ENCODE measurements at regions not wholly inside any gene's neighbourhood (a gene's known extent, or its start where the extent isn't known, plus 50 kb on each side); places are given as distances from the start of the nearest gene placed in this dataset.
A peak's percentile ranks its signal among the peaks of the same experiment; 100 is the strongest.

GRCh38 chr17:37838276-37838675, 85.9 kb upstream of the TBC1D3K start:
- H3K27ac Mint-ChIP-seq = no peak overlapping the region
- no peaks in the 10 kb centered on the region for H3K9me3 Mint-ChIP-seq (ENCODE audit: low read depth)
- CTCF ChIA-PET = no interaction called here
- DNase-seq (no peak), ATAC-seq (no peak)
- H3K36me3 Mint-ChIP-seq = peaks cover 4% of the 10 kb centered on the region
- no peak overlapping the region for H3K4me3 Mint-ChIP-seq
- H3K4me1 Mint-ChIP-seq = peaks cover 25% of the 10 kb centered on the region
- H3K27me3 Mint-ChIP-seq = peaks cover 17% of the 10 kb centered on the region

GRCh38 chr17:37836593-37836992, 87.6 kb upstream of the TBC1D3K start:
- Mint-ChIP-seq H3K36me3 (peaks cover 5% of the 10 kb centered on the region), H3K9me3 (ENCODE audit: low read depth) (no peaks in the 10 kb centered on the region), H3K27me3 (peaks cover 16% of the 10 kb centered on the region), H3K27ac (no peak overlapping the region), H3K4me3 (no peak overlapping the region), H3K4me1 (peaks cover 36% of the 10 kb centered on the region)
- DNase-seq (no peak), ATAC-seq (no peak)
- CTCF ChIA-PET = interaction anchor here (0.6 to 1.5 kb wide), 3 partner anchors 9 to 451 kb away, joined by 3 read pairs; no protein-coding TSS in a partner anchor

- Mint-ChIP-seq H3K9me3 (ENCODE audit: low read depth) (no peaks in the 10 kb centered on the region), H3K27ac (peak overlapping the region; percentile 6), H3K27me3 (peaks cover 11% of the 10 kb centered on the region), H3K4me3 (peak overlapping the region; percentile 35), H3K36me3 (peaks cover 5% of the 10 kb centered on the region), H3K4me1 (peaks cover 36% of the 10 kb centered on the region)
- CTCF ChIA-PET = interaction anchor here (1.3 kb wide), 1 partner anchor 12 kb away, joined by 4 read pairs; no protein-coding TSS in a partner anchor
- no peak for ATAC-seq
- DNase-seq = no peak
Measured at GRCh38 chr17:37834168-37834567, 89.3 kb upstream of the HNF1B start.

GRCh38 chr17:37833237-37833859, 88.5 kb upstream of the HNF1B start:
- CTCF ChIA-PET = interaction anchor here (1.1 kb wide), 1 partner anchor 18 kb away, joined by 5 read pairs; no protein-coding TSS in a partner anchor
- peaks cover 7% of the 10 kb centered on the region for H3K27me3 Mint-ChIP-seq
- ATAC-seq = peak; percentile 90
- peaks cover 43% of the 10 kb centered on the region for H3K4me1 Mint-ChIP-seq
- peak overlapping the region; percentile 61 for H3K4me3 Mint-ChIP-seq
- peak; percentile 90 for DNase-seq
- peaks cover 5% of the 10 kb centered on the region for H3K36me3 Mint-ChIP-seq
- H3K27ac Mint-ChIP-seq = peak overlapping the region; percentile 88
- H3K9me3 Mint-ChIP-seq (ENCODE audit: low read depth) = no peaks in the 10 kb centered on the region

GRCh38 chr17:37831986-37832385, 87.1 kb upstream of the HNF1B start:
- CTCF ChIA-PET = interaction anchor here (1.1 kb wide), 1 partner anchor 62 kb away, joined by 3 read pairs; no protein-coding TSS in a partner anchor
- Mint-ChIP-seq H3K27me3 (peaks cover 7% of the 10 kb centered on the region), H3K27ac (peak overlapping the region; percentile 71), H3K4me3 (no peak overlapping the region), H3K4me1 (peaks cover 48% of the 10 kb centered on the region), H3K36me3 (peaks cover 6% of the 10 kb centered on the region), H3K9me3 (ENCODE audit: low read depth) (no peaks in the 10 kb centered on the region)
- DNase-seq (no peak), ATAC-seq (no peak)

- Mint-ChIP-seq H3K4me3 (no peak overlapping the region), H3K27me3 (peaks cover 7% of the 10 kb centered on the region), H3K27ac (no peak overlapping the region), H3K9me3 (ENCODE audit: low read depth) (no peaks in the 10 kb centered on the region), H3K36me3 (peaks cover 7% of the 10 kb centered on the region), H3K4me1 (peaks cover 48% of the 10 kb centered on the region)
- no peak for DNase-seq
- CTCF ChIA-PET = interaction anchor here (0.6 to 1.1 kb wide), 2 partner anchors 21 to 61 kb away, joined by 3 read pairs; no protein-coding TSS in a partner anchor
- ATAC-seq = no peak
Measured at GRCh38 chr17:37831492-37831891, 86.6 kb upstream of the HNF1B start.

GRCh38 chr17:37830151-37830993, 85.5 kb upstream of the HNF1B start:
- CTCF ChIA-PET = interaction anchor here (0.6 kb wide), 1 partner anchor 20 kb away, joined by 3 read pairs; no protein-coding TSS in a partner anchor

GRCh38 chr17:37829592-37830123, 84.8 kb upstream of the HNF1B start:
- Mint-ChIP-seq H3K36me3 (peaks cover 5% of the 10 kb centered on the region), H3K27me3 (no peaks in the 10 kb centered on the region), H3K27ac (no peak overlapping the region), H3K4me3 (no peak overlapping the region), H3K4me1 (peaks cover 36% of the 10 kb centered on the region), H3K9me3 (ENCODE audit: low read depth) (no peaks in the 10 kb centered on the region)
- CTCF ChIA-PET = no interaction called here
- DNase-seq (no peak), ATAC-seq (no peak)

More at GRCh38 chr17:37830151-37830993, 85.5 kb upstream of the HNF1B start:
- Mint-ChIP-seq H3K36me3 (peaks cover 7% of the 10 kb centered on the region), H3K9me3 (ENCODE audit: low read depth) (no peaks in the 10 kb centered on the region), H3K27ac (no peak overlapping the region), H3K4me3 (no peak overlapping the region), H3K27me3 (peaks cover 4% of the 10 kb centered on the region), H3K4me1 (peaks cover 43% of the 10 kb centered on the region)
- DNase-seq (no peak), ATAC-seq (no peak)

GRCh38 chr17:37828651-37829124, 83.8 kb upstream of the HNF1B start:
- H3K4me1 Mint-ChIP-seq = peaks cover 26% of the 10 kb centered on the region
- H3K9me3 Mint-ChIP-seq (ENCODE audit: low read depth) = no peaks in the 10 kb centered on the region
- DNase-seq = no peak
- peak overlapping the region; percentile 29 for H3K27ac Mint-ChIP-seq
- peak; percentile 40 for ATAC-seq
- CTCF ChIA-PET = interaction anchor here (0.9 to 1.4 kb wide), 6 partner anchors 10 to 36 kb away, joined by 3 to 5 read pairs (median 3); no protein-coding TSS in a partner anchor
- no peaks in the 10 kb centered on the region for H3K27me3 Mint-ChIP-seq
- H3K36me3 Mint-ChIP-seq = peaks cover 3% of the 10 kb centered on the region
- no peak overlapping the region for H3K4me3 Mint-ChIP-seq

- ATAC-seq = no peak
- DNase-seq = no peak
- H3K4me3 Mint-ChIP-seq = no peak overlapping the region
- no peaks in the 10 kb centered on the region for H3K27me3 Mint-ChIP-seq
- peak overlapping the region; percentile 29 for H3K27ac Mint-ChIP-seq
- CTCF ChIA-PET = interaction anchor here (0.9 to 1.4 kb wide), 6 partner anchors 10 to 36 kb away, joined by 3 to 5 read pairs (median 3); no protein-coding TSS in a partner anchor
- no peaks in the 10 kb centered on the region for H3K9me3 Mint-ChIP-seq (ENCODE audit: low read depth)
- H3K36me3 Mint-ChIP-seq = peaks cover 3% of the 10 kb centered on the region
- peaks cover 20% of the 10 kb centered on the region for H3K4me1 Mint-ChIP-seq
Measured at GRCh38 chr17:37827905-37828650, 83.2 kb upstream of the HNF1B start.

- H3K36me3 Mint-ChIP-seq = peaks cover 1% of the 10 kb centered on the region
- H3K4me1 Mint-ChIP-seq = peaks cover 12% of the 10 kb centered on the region
- H3K9me3 Mint-ChIP-seq (ENCODE audit: low read depth) = no peaks in the 10 kb centered on the region
- H3K27me3 Mint-ChIP-seq = no peaks in the 10 kb centered on the region
- H3K27ac Mint-ChIP-seq = no peak overlapping the region
- ATAC-seq (no peak), DNase-seq (no peak)
- H3K4me3 Mint-ChIP-seq = no peak overlapping the region
- CTCF ChIA-PET = interaction anchor here (0.9 to 1.4 kb wide), 3 partner anchors 11 to 22 kb away, joined by 3 to 4 read pairs (median 3); no protein-coding TSS in a partner anchor
Measured at GRCh38 chr17:37826497-37827430, 81.9 kb upstream of the HNF1B start.

GRCh38 chr17:37825851-37826250, 81.0 kb upstream of the HNF1B start:
- CTCF ChIA-PET = interaction anchor here (2.3 kb wide), 1 partner anchor 10 kb away, joined by 12 read pairs; no protein-coding TSS in a partner anchor
- ATAC-seq (no peak), DNase-seq (no peak)
- peaks cover 12% of the 10 kb centered on the region for H3K4me1 Mint-ChIP-seq
- H3K27me3 Mint-ChIP-seq = no peaks in the 10 kb centered on the region
- no peak overlapping the region for H3K4me3 Mint-ChIP-seq
- no peak overlapping the region for H3K27ac Mint-ChIP-seq
- no peaks in the 10 kb centered on the region for H3K9me3 Mint-ChIP-seq (ENCODE audit: low read depth)
- H3K36me3 Mint-ChIP-seq = peaks cover 1% of the 10 kb centered on the region

Measured in activated CD8-positive, alpha-beta memory T cell treated with anti-CD3 and anti-CD28 coated beads, Interleukin-2, amount 10 ng/mL, durations not matched to agents 7 days and 5 days (primary cell).